GM23338 (cell line): ENCODE measurements at regions not wholly inside any gene's neighbourhood (a gene's known extent, or its start where the extent isn't known, plus 50 kb on each side); places are given as distances from the start of the nearest gene placed in this dataset. TPM values are rescaled to one million over a fixed set of nuclear protein-coding genes. Genes with fewer than 3 reads are reported as not detected.

Experiments
- ATAC-seq: fragments of 200-7000 bp; cut with Tn5 transposase; 3 replicates; pipeline ENCODE4 v1.9.1; 2020
- DNase-seq: peaks from one replicate; pipeline ENCODE4 v3.0.0-alpha.2; 2015; ENCODE audit warnings: low spot score
- H2AFZ ChIP-seq: fragments of 200-600 bp; sonication (generic); 2 replicates; pipeline ENCODE4 v1.8.0; 2016; ENCODE audit warnings: antibody characterized with exemption, mild to moderate bottlenecking, moderate library complexity
- H3F3A ChIP-seq: fragments of 200-600 bp; sonication (generic); replicated peaks from 2 replicates; pipeline ENCODE4 v1.8.0; 2017; ENCODE audit warnings: antibody characterized with exemption, mixed run types, low read depth
- H3K27ac ChIP-seq: fragments of 200-600 bp; sonication (generic); 2 replicates; pipeline ENCODE4 v1.6.1; 2016; ENCODE audit warnings: low read depth
- H3K27me3 ChIP-seq: fragments of 200-600 bp; sonication (generic); 2 replicates; pipeline ENCODE4 v1.8.0; 2016; ENCODE audit warnings: mild to moderate bottlenecking, mixed run types, moderate library complexity; ENCODE audit not compliant: insufficient read depth
- H3K36me3 ChIP-seq: fragments of 200-600 bp; sonication (generic); 2 replicates; pipeline ENCODE4 v1.8.0; 2016; ENCODE audit warnings: mild to moderate bottlenecking; ENCODE audit not compliant: insufficient read depth
- H3K4me1 ChIP-seq: fragments of 200-600 bp; sonication (generic); 2 replicates; pipeline ENCODE4 v1.8.0; 2016; ENCODE audit warnings: mild to moderate bottlenecking, moderate library complexity; ENCODE audit not compliant: insufficient read depth
- H3K4me2 ChIP-seq: fragments of 200-600 bp; sonication (generic); 2 replicates; pipeline ENCODE4 v1.7.1; 2017; ENCODE audit warnings: mixed run types
- H3K4me3 ChIP-seq: fragments of 200-600 bp; sonication (generic); 2 replicates; pipeline ENCODE4 v1.6.1; 2016; ENCODE audit warnings: mixed run types
- H3K79me2 ChIP-seq: fragments of 200-600 bp; sonication (generic); replicated peaks from 2 replicates; pipeline ENCODE4 v1.8.0; 2017; ENCODE audit warnings: mild to moderate bottlenecking; ENCODE audit not compliant: insufficient read depth
- H3K9me2 ChIP-seq: fragments of 200-600 bp; sonication (generic); 2 replicates; pipeline ENCODE4 v1.8.0; 2017; ENCODE audit not compliant: insufficient read depth
- H4K20me1 ChIP-seq: fragments of 200-600 bp; sonication (generic); replicated peaks from 2 replicates; pipeline ENCODE4 v1.8.0; 2017; ENCODE audit warnings: mild to moderate bottlenecking; ENCODE audit not compliant: insufficient read depth
- H3K27ac Mint-ChIP-seq: 2 replicates; pipeline ENCODE4 v1.8.0; 2020; ENCODE audit warnings: inconsistent platforms, mild to moderate bottlenecking, moderate library complexity, mixed read lengths
- H3K27me3 Mint-ChIP-seq: 3 replicates; pipeline ENCODE4 v1.8.0; 2022; ENCODE audit warnings: low read depth, mild to moderate bottlenecking, moderate library complexity, mixed read lengths, inconsistent platforms; ENCODE audit not compliant: insufficient read depth, poor library complexity
- H3K36me3 Mint-ChIP-seq: 3 replicates; pipeline ENCODE4 v1.8.0; 2021; ENCODE audit warnings: low read depth, mild to moderate bottlenecking, inconsistent platforms, moderate library complexity, mixed read lengths
- H3K4me1 Mint-ChIP-seq: 3 replicates; pipeline ENCODE4 v1.8.0; 2020; ENCODE audit warnings: mild to moderate bottlenecking, inconsistent platforms, mixed read lengths
- H3K4me3 Mint-ChIP-seq: 3 replicates; pipeline ENCODE4 v1.8.0; 2021; ENCODE audit warnings: moderate library complexity, mild to moderate bottlenecking, inconsistent platforms, mixed read lengths
- H3K9me3 Mint-ChIP-seq: 3 replicates; pipeline ENCODE4 v1.8.0; 2020; ENCODE audit warnings: moderate library complexity, mild to moderate bottlenecking, inconsistent platforms, mixed read lengths
- EZH2phosphoT487 ChIP-seq: fragments of 200-600 bp; sonication (generic); IDR thresholded peaks from one replicate; pipeline ENCODE4 v1.8.1; 2018; ENCODE audit warnings: antibody characterized with exemption; ENCODE audit not compliant: unreplicated experiment
- NANOG ChIP-seq: IDR thresholded peaks from 2 replicates; pipeline ENCODE4 v1.6.1; 2016; ENCODE audit warnings: antibody characterized with exemption, borderline replicate concordance
- small RNA-seq: library from RNA; depleted of rRNA; stranded (forward); fragments of <200 nt; gene quantifications from one replicate; pipeline ENCODE3, GENCODE V24; 2014; ENCODE audit warnings: low replicate concordance
- TF ChIP-seq, protein P1 (sequence below): fragments of 250-450 bp; sonication (Bioruptor Pico); IDR thresholded peaks from 2 replicates; pipeline ENCODE4 v1.5.0; 2020; ENCODE audit warnings: mild to moderate bottlenecking, moderate library complexity

DNA sequence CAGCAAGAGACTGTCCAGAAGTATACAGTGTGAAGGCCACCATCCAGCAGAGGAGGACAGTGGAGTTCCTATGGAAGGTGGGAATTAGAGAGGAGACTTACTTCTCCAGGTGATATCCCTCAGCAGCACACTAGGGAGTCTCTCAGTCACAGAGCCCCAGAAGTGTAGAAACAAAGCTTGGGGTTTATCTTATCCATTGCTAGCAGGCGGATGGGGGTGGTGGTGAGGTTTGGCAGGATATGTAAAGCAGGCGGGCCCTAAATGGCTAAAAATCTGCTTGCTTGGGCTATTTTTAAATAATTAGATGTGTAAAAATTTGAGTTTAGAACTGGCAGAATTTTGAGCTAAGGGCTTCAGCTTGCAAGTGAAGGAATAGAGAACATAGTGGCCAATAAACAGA lies 50.1 kb upstream of the RGS18 start:
- ATAC-seq = no peak
- no peaks in the 10 kb centered on the region for H4K20me1 ChIP-seq
- no peaks in the 10 kb centered on the region for H3K27me3 Mint-ChIP-seq
- H3K4me2 ChIP-seq = no peak overlapping the region
- no peaks in the 10 kb centered on the region for H3K9me3 Mint-ChIP-seq
- no peak overlapping the region for H3K4me3 Mint-ChIP-seq
- H3F3A ChIP-seq = no peaks in the 10 kb centered on the region
- no peak overlapping the region for H3K4me3 ChIP-seq
- H3K4me1 ChIP-seq = peaks cover 7% of the 10 kb centered on the region
- no peak overlapping the region for H3K27ac Mint-ChIP-seq
- TF ChIP-seq NANOG (no peak), EZH2phosphoT487 (no peak)
- TF ChIP-seq, protein P1, sequence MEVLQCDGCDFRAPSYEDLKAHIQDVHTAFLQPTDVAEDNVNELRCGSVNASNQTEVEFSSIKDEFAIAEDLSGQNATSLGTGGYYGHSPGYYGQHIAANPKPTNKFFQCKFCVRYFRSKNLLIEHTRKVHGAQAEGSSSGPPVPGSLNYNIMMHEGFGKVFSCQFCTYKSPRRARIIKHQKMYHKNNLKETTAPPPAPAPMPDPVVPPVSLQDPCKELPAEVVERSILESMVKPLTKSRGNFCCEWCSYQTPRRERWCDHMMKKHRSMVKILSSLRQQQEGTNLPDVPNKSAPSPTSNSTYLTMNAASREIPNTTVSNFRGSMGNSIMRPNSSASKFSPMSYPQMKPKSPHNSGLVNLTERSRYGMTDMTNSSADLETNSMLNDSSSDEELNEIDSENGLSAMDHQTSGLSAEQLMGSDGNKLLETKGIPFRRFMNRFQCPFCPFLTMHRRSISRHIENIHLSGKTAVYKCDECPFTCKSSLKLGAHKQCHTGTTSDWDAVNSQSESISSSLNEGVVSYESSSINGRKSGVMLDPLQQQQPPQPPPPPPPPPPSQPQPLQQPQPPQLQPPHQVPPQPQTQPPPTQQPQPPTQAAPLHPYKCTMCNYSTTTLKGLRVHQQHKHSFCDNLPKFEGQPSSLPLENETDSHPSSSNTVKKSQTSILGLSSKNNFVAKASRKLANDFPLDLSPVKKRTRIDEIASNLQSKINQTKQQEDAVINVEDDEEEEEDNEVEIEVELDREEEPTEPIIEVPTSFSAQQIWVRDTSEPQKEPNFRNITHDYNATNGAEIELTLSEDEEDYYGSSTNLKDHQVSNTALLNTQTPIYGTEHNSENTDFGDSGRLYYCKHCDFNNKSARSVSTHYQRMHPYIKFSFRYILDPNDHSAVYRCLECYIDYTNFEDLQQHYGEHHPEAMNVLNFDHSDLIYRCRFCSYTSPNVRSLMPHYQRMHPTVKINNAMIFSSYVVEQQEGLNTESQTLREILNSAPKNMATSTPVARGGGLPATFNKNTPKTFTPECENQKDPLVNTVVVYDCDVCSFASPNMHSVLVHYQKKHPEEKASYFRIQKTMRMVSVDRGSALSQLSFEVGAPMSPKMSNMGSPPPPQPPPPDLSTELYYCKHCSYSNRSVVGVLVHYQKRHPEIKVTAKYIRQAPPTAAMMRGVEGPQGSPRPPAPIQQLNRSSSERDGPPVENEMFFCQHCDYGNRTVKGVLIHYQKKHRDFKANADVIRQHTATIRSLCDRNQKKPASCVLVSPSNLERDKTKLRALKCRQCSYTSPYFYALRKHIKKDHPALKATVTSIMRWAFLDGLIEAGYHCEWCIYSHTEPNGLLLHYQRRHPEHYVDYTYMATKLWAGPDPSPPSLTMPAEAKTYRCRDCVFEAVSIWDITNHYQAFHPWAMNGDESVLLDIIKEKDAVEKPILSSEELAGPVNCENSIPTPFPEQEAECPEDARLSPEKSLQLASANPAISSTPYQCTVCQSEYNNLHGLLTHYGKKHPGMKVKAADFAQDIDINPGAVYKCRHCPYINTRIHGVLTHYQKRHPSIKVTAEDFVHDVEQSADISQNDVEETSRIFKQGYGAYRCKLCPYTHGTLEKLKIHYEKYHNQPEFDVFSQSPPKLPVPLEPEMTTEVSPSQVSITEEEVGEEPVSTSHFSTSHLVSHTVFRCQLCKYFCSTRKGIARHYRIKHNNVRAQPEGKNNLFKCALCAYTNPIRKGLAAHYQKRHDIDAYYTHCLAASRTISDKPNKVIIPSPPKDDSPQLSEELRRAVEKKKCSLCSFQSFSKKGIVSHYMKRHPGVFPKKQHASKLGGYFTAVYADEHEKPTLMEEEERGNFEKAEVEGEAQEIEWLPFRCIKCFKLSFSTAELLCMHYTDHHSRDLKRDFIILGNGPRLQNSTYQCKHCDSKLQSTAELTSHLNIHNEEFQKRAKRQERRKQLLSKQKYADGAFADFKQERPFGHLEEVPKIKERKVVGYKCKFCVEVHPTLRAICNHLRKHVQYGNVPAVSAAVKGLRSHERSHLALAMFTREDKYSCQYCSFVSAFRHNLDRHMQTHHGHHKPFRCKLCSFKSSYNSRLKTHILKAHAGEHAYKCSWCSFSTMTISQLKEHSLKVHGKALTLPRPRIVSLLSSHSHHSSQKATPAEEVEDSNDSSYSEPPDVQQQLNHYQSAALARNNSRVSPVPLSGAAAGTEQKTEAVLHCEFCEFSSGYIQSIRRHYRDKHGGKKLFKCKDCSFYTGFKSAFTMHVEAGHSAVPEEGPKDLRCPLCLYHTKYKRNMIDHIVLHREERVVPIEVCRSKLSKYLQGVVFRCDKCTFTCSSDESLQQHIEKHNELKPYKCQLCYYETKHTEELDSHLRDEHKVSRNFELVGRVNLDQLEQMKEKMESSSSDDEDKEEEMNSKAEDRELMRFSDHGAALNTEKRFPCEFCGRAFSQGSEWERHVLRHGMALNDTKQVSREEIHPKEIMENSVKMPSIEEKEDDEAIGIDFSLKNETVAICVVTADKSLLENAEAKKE (CRISPR knock-in tag) = no peak
- no peak overlapping the region for H3K27ac ChIP-seq
- peak overlapping the region; percentile 48; the same call in 1 of the 2 replicates for H2AFZ ChIP-seq
- H3K36me3 ChIP-seq = no peaks in the 10 kb centered on the region
- H3K27me3 ChIP-seq = no peaks in the 10 kb centered on the region
- H3K79me2 ChIP-seq = no peaks in the 10 kb centered on the region
- peak; percentile 6 for DNase-seq
- peaks cover 10% of the 10 kb centered on the region for H3K4me1 Mint-ChIP-seq
- peaks cover 6% of the 10 kb centered on the region; the same call in 1 of the 2 replicates for H3K9me2 ChIP-seq
- no peaks in the 10 kb centered on the region for H3K36me3 Mint-ChIP-seq

Small RNA genes lying in the stretch of these regions (small RNA-seq; reads per million reads assigned to genes)
- gene AL139135.1 = not detected
- not detected for gene AL713866.2
